ENCODE measurements at regions not wholly inside any gene's neighbourhood (a gene's known extent, or its start where the extent isn't known, plus 50 kb on each side); places are given as distances from the start of the nearest gene placed in this dataset.
A peak's percentile ranks its signal among the peaks of the same experiment; 100 is the strongest.
"Not testable (repeated sequence)": the region's sequence is repeated elsewhere in the genome, so short reads cannot be mapped to it uniquely, and the experiment has no call there.

GRCh38 chr4:135921081-135921480 is 1611.2 kb downstream of the PCDH18 start:
- Mint-ChIP-seq H3K27ac (ENCODE audit: unreplicated experiment) (no peak overlapping the region), H3K36me3 (ENCODE audit: unreplicated experiment) (no peaks in the 10 kb centered on the region), H3K9me3 (ENCODE audit: unreplicated experiment) (no peaks in the 10 kb centered on the region), H3K4me1 (ENCODE audit: low read depth, unreplicated experiment) (no peaks in the 10 kb centered on the region), H3K27me3 (ENCODE audit: unreplicated experiment) (no peaks in the 10 kb centered on the region), H3K4me3 (ENCODE audit: unreplicated experiment) (no peak overlapping the region)
- no peak for TF ChIP-seq CTCF (IDR thresholded peaks at IDR 0.05; ENCODE audit: partially characterized antibody, unreplicated experiment)
- DNase-seq = no peak

GRCh38 chr4:135917011-135917410 is 1615.3 kb downstream of the PCDH18 start:
- no peak overlapping the region for H3K27ac Mint-ChIP-seq (ENCODE audit: unreplicated experiment)
- H3K27me3 Mint-ChIP-seq (ENCODE audit: unreplicated experiment) = no peaks in the 10 kb centered on the region
- H3K36me3 Mint-ChIP-seq (ENCODE audit: unreplicated experiment) = no peaks in the 10 kb centered on the region
- DNase-seq = no peak
- no peak for TF ChIP-seq CTCF (IDR thresholded peaks at IDR 0.05; ENCODE audit: partially characterized antibody, unreplicated experiment)
- no peak overlapping the region for H3K4me3 Mint-ChIP-seq (ENCODE audit: unreplicated experiment)
- no peaks in the 10 kb centered on the region for H3K9me3 Mint-ChIP-seq (ENCODE audit: unreplicated experiment)
- H3K4me1 Mint-ChIP-seq (ENCODE audit: low read depth, unreplicated experiment) = no peaks in the 10 kb centered on the region

GRCh38 chr4:135900956-135901355 is 1631.3 kb downstream of the PCDH18 start:
- Mint-ChIP-seq H3K4me1 (ENCODE audit: low read depth, unreplicated experiment) (no peaks in the 10 kb centered on the region), H3K27me3 (ENCODE audit: unreplicated experiment) (no peaks in the 10 kb centered on the region), H3K4me3 (ENCODE audit: unreplicated experiment) (no peak overlapping the region), H3K9me3 (ENCODE audit: unreplicated experiment) (no peaks in the 10 kb centered on the region), H3K27ac (ENCODE audit: unreplicated experiment) (no peak overlapping the region), H3K36me3 (ENCODE audit: unreplicated experiment) (no peaks in the 10 kb centered on the region)
- no peak for DNase-seq
- TF ChIP-seq CTCF (IDR thresholded peaks at IDR 0.05; ENCODE audit: partially characterized antibody, unreplicated experiment) = no peak

GRCh38 chr4:135864304-135864703 is 1662.7 kb upstream of the PABPC4L start:
- not testable (repeated sequence) for H3K9me3 Mint-ChIP-seq (ENCODE audit: unreplicated experiment); H3K4me3 Mint-ChIP-seq (ENCODE audit: unreplicated experiment); H3K27ac Mint-ChIP-seq (ENCODE audit: unreplicated experiment); H3K36me3 Mint-ChIP-seq (ENCODE audit: unreplicated experiment); H3K4me1 Mint-ChIP-seq (ENCODE audit: low read depth, unreplicated experiment); H3K27me3 Mint-ChIP-seq (ENCODE audit: unreplicated experiment)
- peak; percentile 39 for TF ChIP-seq CTCF (IDR thresholded peaks at IDR 0.05; ENCODE audit: partially characterized antibody, unreplicated experiment)
- DNase-seq = peak; percentile 61

- TF ChIP-seq CTCF (IDR thresholded peaks at IDR 0.05; ENCODE audit: partially characterized antibody, unreplicated experiment) = no peak
- no peak for DNase-seq
- Mint-ChIP-seq H3K36me3 (ENCODE audit: unreplicated experiment) (no peaks in the 10 kb centered on the region), H3K9me3 (ENCODE audit: unreplicated experiment) (no peaks in the 10 kb centered on the region), H3K27ac (ENCODE audit: unreplicated experiment) (no peak overlapping the region), H3K27me3 (ENCODE audit: unreplicated experiment) (no peaks in the 10 kb centered on the region), H3K4me1 (ENCODE audit: low read depth, unreplicated experiment) (no peaks in the 10 kb centered on the region), H3K4me3 (ENCODE audit: unreplicated experiment) (no peak overlapping the region)
Measured at GRCh38 chr4:135840781-135841180, 1639.2 kb upstream of the PABPC4L start.

All from glutamatergic neuron (in vitro differentiated cells).